Left renal cortex interstitium (tissue), 4 donors: ENCODE measurements at regions not wholly inside any gene's neighbourhood (a gene's known extent, or its start where the extent isn't known, plus 50 kb on each side); places are given as distances from the start of the nearest gene placed in this dataset.
A peak's percentile ranks its signal among the peaks of the same experiment; 100 is the strongest.
"Not testable (repeated sequence)": the region's sequence is repeated elsewhere in the genome, so short reads cannot be mapped to it uniquely, and the experiment has no call there.

Source experiments
- DNase-seq, 4 donors: peaks; one replicate each; pipeline ENCODE4 v3.0.0-alpha.2; 2013; ENCODE audit warnings: low read depth in 4 of 4, low spot score in 2 of 4, missing footprints in 1 of 4

- DNase-seq = no peak
Observed at GRCh38 chr15:26038693-26039092, 175.6 kb upstream of the ATP10A start.

- DNase-seq = no peak
Observed at GRCh38 chr15:26037369-26037768, 174.2 kb upstream of the ATP10A start.

GRCh38 chr15:26033493-26033892 is 170.4 kb upstream of the ATP10A start:
- no peak for DNase-seq

- no peak for DNase-seq
Observed at GRCh38 chr15:26032162-26032846, 169.2 kb upstream of the ATP10A start.

- not testable (repeated sequence) for DNase-seq
Observed at GRCh38 chr15:26029586-26029985, 166.5 kb upstream of the ATP10A start.

- DNase-seq = no peak
Observed at GRCh38 chr15:26029146-26029545, 166.0 kb upstream of the ATP10A start.

GRCh38 chr15:26028086-26028740 is 165.1 kb upstream of the ATP10A start:
- DNase-seq = no peak

GRCh38 chr15:26026671-26027070 is 163.5 kb upstream of the ATP10A start:
- DNase-seq = not testable (repeated sequence)

- DNase-seq = no peak
Observed at GRCh38 chr15:26024241-26024640, 161.1 kb upstream of the ATP10A start.

- no peak for DNase-seq
Observed at GRCh38 chr15:26023691-26024090, 160.6 kb upstream of the ATP10A start.

- DNase-seq = no peak
Observed at GRCh38 chr15:26023231-26023630, 160.1 kb upstream of the ATP10A start.

- DNase-seq = no peak
Observed at GRCh38 chr15:26020871-26021270, 157.7 kb upstream of the ATP10A start.

- DNase-seq = no peak
Observed at GRCh38 chr15:26017665-26018064, 154.5 kb upstream of the ATP10A start.

- DNase-seq = no peak
Observed at GRCh38 chr15:26015516-26016075, 152.5 kb upstream of the ATP10A start.

GRCh38 chr15:26013981-26014380 is 150.9 kb upstream of the ATP10A start:
- no peak for DNase-seq

GRCh38 chr15:26011916-26012315 is 148.8 kb upstream of the ATP10A start:
- DNase-seq = no peak

GRCh38 chr15:26007151-26007550 is 144.0 kb upstream of the ATP10A start:
- no peak for DNase-seq

- DNase-seq = no peak
Observed at GRCh38 chr15:26001201-26001600, 138.1 kb upstream of the ATP10A start.

- DNase-seq = peak in 1 of 4 donors; percentile 16
Observed at GRCh38 chr15:25993506-25993905, 130.4 kb upstream of the ATP10A start.

- DNase-seq = no peak
Observed at GRCh38 chr15:25990220-25990619, 127.1 kb upstream of the ATP10A start.

- DNase-seq = no peak
Observed at GRCh38 chr15:25989327-25989726, 126.2 kb upstream of the ATP10A start.

GRCh38 chr15:25988716-25989115 is 125.6 kb upstream of the ATP10A start:
- not testable (repeated sequence) for DNase-seq
